Liver (tissue), 8 donors: ENCODE measurements at regions not wholly inside any gene's neighbourhood (a gene's known extent, or its start where the extent isn't known, plus 50 kb on each side); places are given as distances from the start of the nearest gene placed in this dataset.

ENCODE experiments used
- DNase-seq: peaks from one replicate; pipeline ENCODE4 v3.0.0-alpha.2; 2017; ENCODE audit warnings: low spot score
- H3K27ac ChIP-seq, 2 donors: one replicate each; pipeline ENCODE4 v1.7.0; 2013; ENCODE audit warnings: inconsistent platforms in 2 of 2, low read length in 2 of 2, control low read depth in 1 of 2, low read depth in 1 of 2, mild to moderate bottlenecking in 1 of 2
- H3K27me3 ChIP-seq, 4 donors: one replicate each; pipeline versions ENCODE4 v1.6.1 to v1.7.0; 2013; ENCODE audit warnings: low read length in 3 of 4, inconsistent platforms in 1 of 4, mild to moderate bottlenecking in 1 of 4, moderate library complexity in 1 of 4; ENCODE audit not compliant: control insufficient read depth in 4 of 4, insufficient read depth in 4 of 4
- H3K36me3 ChIP-seq, 4 donors: one replicate each; pipeline versions ENCODE4 v1.6.1 to v1.7.0; 2013; ENCODE audit warnings: low read length in 3 of 4, mild to moderate bottlenecking in 3 of 4, low read depth in 1 of 4, moderate library complexity in 1 of 4; ENCODE audit not compliant: control insufficient read depth in 4 of 4, insufficient read depth in 3 of 4
- H3K4me1 ChIP-seq, 4 donors: one replicate each; pipeline versions ENCODE4 v1.6.1 to v1.7.0; 2013; ENCODE audit warnings: low read length in 3 of 4, mild to moderate bottlenecking in 3 of 4, moderate library complexity in 1 of 4; ENCODE audit not compliant: control insufficient read depth in 4 of 4, insufficient read depth in 4 of 4
- H3K4me3 ChIP-seq, 3 donors: one replicate each; pipeline versions ENCODE4 v1.6.1 to v1.7.0; 2013; ENCODE audit warnings: low read length in 3 of 3, control low read depth in 1 of 3, low read depth in 1 of 3, mild to moderate bottlenecking in 1 of 3
- H3K9ac ChIP-seq, 2 donors: one replicate each; pipeline ENCODE4 v1.7.0; 2013; ENCODE audit warnings: low read length in 2 of 2, mild to moderate bottlenecking in 2 of 2, moderate library complexity in 2 of 2, control low read depth in 1 of 2, low read depth in 1 of 2
- H3K9me3 ChIP-seq, 4 donors: one replicate each; pipeline versions ENCODE4 v1.6.1 to v1.7.0; 2013; ENCODE audit warnings: low read length in 3 of 4; ENCODE audit not compliant: control insufficient read depth in 4 of 4
- ATF3 ChIP-seq: IDR thresholded peaks from 2 replicates; pipeline ENCODE4 v1.6.1; 2016; ENCODE audit warnings: antibody characterized with exemption
- CTCF ChIP-seq: fragments of 150-350 bp; IDR thresholded peaks from 2 replicates; pipeline ENCODE4 v1.5.1; 2017; ENCODE audit warnings: improper control_type of control experiment, low read depth, low read length; ENCODE audit not compliant: missing input control
- EGR1 ChIP-seq, 2 donors: IDR thresholded peaks; 2 replicates each; pipeline ENCODE4 v1.6.1; 2016 to 2018; ENCODE audit warnings: antibody characterized with exemption in 2 of 2, low read depth in 2 of 2
- FOXA2 ChIP-seq: IDR thresholded peaks from 2 replicates; pipeline ENCODE4 v1.6.1; 2016; ENCODE audit warnings: antibody characterized with exemption
- GABPA ChIP-seq, 2 donors: IDR thresholded peaks in 1 of 2; conservative IDR thresholded peaks in 1 of 2; 2 replicates each; pipeline ENCODE4 v1.6.1; 2016; ENCODE audit warnings: antibody characterized with exemption in 2 of 2, mild to moderate bottlenecking in 1 of 2, moderate library complexity in 1 of 2
- HNF4A ChIP-seq, 2 donors: conservative IDR thresholded peaks; 2 replicates each; pipeline ENCODE4 v1.6.1; 2016; ENCODE audit warnings: antibody characterized with exemption in 2 of 2, mild to moderate bottlenecking in 2 of 2
- HNF4G ChIP-seq: IDR thresholded peaks from 2 replicates; pipeline ENCODE4 v1.6.1; 2016; ENCODE audit warnings: antibody characterized with exemption
- JUND ChIP-seq, 2 donors: IDR thresholded peaks; 2 replicates each; pipeline ENCODE4 v1.6.1; 2016; ENCODE audit warnings: antibody characterized with exemption in 2 of 2
- MAX ChIP-seq: IDR thresholded peaks from 2 replicates; pipeline ENCODE4 v1.6.1; 2016; ENCODE audit warnings: antibody characterized with exemption
- NR2F2 ChIP-seq: IDR thresholded peaks from 2 replicates; pipeline ENCODE4 v1.6.1; 2016; ENCODE audit warnings: antibody characterized with exemption
- REST ChIP-seq: IDR thresholded peaks from 2 replicates; pipeline ENCODE4 v1.6.1; 2016; ENCODE audit warnings: antibody characterized with exemption, mild to moderate bottlenecking
- RXRA ChIP-seq, 2 donors: IDR thresholded peaks; 2 replicates each; pipeline ENCODE4 v1.6.1; 2017 to 2018; ENCODE audit warnings: antibody characterized with exemption in 2 of 2, mild to moderate bottlenecking in 1 of 2
- SP1 ChIP-seq: IDR thresholded peaks from 2 replicates; pipeline ENCODE4 v1.6.1; 2018; ENCODE audit warnings: antibody characterized with exemption, mild to moderate bottlenecking
- YY1 ChIP-seq: IDR thresholded peaks from 2 replicates; pipeline ENCODE4 v1.6.1; 2016; ENCODE audit warnings: antibody characterized with exemption, mild to moderate bottlenecking
- ZBTB33 ChIP-seq: IDR thresholded peaks from 2 replicates; pipeline ENCODE4 v1.6.1; 2016; ENCODE audit warnings: antibody characterized with exemption
- WGBS: extraction: QIAGEN DNeasy Blood & Tissue Kit; methylation state at CpG from one replicate; pipeline ENCODE4 v1.1.7; 2013; 5-methylcytosine and 5-hydroxymethylcytosine counted together
- donor health status: healthy.
- donor health status: healthy.
- donor health status: healthy.
- donor health status: healthy.
- donor health status: healthy.

GRCh38 chr10:52903397-52903938, 130.9 kb upstream of the MBL2 start (continued):
- TF ChIP-seq MAX (no peak), SP1 (no peak)

GRCh38 chr10:52900593-52900992, 128.0 kb upstream of the MBL2 start:
- H3K27ac ChIP-seq, result no peak overlapping the region
- DNase-seq, result no peak
- H3K9me3 ChIP-seq, result no peaks in the 10 kb centered on the region
- H3K4me1 ChIP-seq, result no peaks in the 10 kb centered on the region
- H3K36me3 ChIP-seq, result no peaks in the 10 kb centered on the region
- H3K4me3 ChIP-seq, result no peak overlapping the region
- TF ChIP-seq SP1, result no peak
- no peak for TF ChIP-seq MAX
- no peak for TF ChIP-seq REST
- TF ChIP-seq EGR1 (IDR thresholded peaks at IDR 0.05; ENCODE audit: low read depth in 2 of 2), result no peak
- TF ChIP-seq HNF4G, result no peak
- TF ChIP-seq ZBTB33, result no peak
- TF ChIP-seq ATF3, result no peak
- no peak for TF ChIP-seq RXRA (IDR thresholded peaks at IDR 0.05)
- TF ChIP-seq GABPA (IDR thresholded peaks at IDR 0.05 in 1 of 2, conservative IDR thresholded peaks at IDR 0.05 in 1 of 2), result no peak
- TF ChIP-seq CTCF, result no peak
- no peak for TF ChIP-seq HNF4A (conservative IDR thresholded peaks at IDR 0.05)
- H3K27me3 ChIP-seq, result peaks cover 0 to 4% (median 0%) of the 10 kb centered on the region in 4 donors
- WGBS, result 52% methylated on average over 2 of the region's 2 CpGs
- H3K9ac ChIP-seq, result no peak overlapping the region

- peaks cover 0 to 7% (median 1%) of the 10 kb centered on the region in 4 donors for H3K27me3 ChIP-seq
- H3K36me3 ChIP-seq, result no peaks in the 10 kb centered on the region
- no peak overlapping the region for H3K9ac ChIP-seq
- TF ChIP-seq GABPA (IDR thresholded peaks at IDR 0.05 in 1 of 2, conservative IDR thresholded peaks at IDR 0.05 in 1 of 2) (no peak), SP1 (no peak), RXRA (IDR thresholded peaks at IDR 0.05) (no peak), CTCF (no peak), JUND (IDR thresholded peaks at IDR 0.05) (no peak), EGR1 (IDR thresholded peaks at IDR 0.05; ENCODE audit: low read depth in 2 of 2) (no peak), YY1 (no peak), ATF3 (no peak), NR2F2 (no peak), FOXA2 (no peak), HNF4G (no peak)
Observed at GRCh38 chr10:52897162-52897561, 124.6 kb upstream of the MBL2 start.

More at GRCh38 chr10:52897162-52897561, 124.6 kb upstream of the MBL2 start:
- Histone ChIP-seq H3K27ac (no peak overlapping the region), H3K4me1 (no peaks in the 10 kb centered on the region), H3K4me3 (no peak overlapping the region), H3K9me3 (no peaks in the 10 kb centered on the region)
- DNase-seq, result no peak
